Ovary (tissue), 7 donors: ENCODE measurements at regions not wholly inside any gene's neighbourhood (a gene's known extent, or its start where the extent isn't known, plus 50 kb on each side); places are given as distances from the start of the nearest gene placed in this dataset.

Experiments used
- DNase-seq, 5 donors: peaks; one replicate each; pipeline ENCODE4 v3.0.0-alpha.2; 2019 to 2020
- H3K27ac ChIP-seq, 2 donors: fragments of 200-600 bp; one replicate each; pipeline versions ENCODE4 v1.5.1 to v1.8.0; 2019 to 2022
- H3K27me3 ChIP-seq: fragments of 200-600 bp; one replicate; pipeline ENCODE4 v1.8.0; 2022
- H3K36me3 ChIP-seq: fragments of 200-600 bp; sonication (generic); one replicate; pipeline ENCODE4 v1.5.1; 2019
- H3K4me1 ChIP-seq: one replicate; pipeline ENCODE4 v1.8.1; 2013; ENCODE audit warnings: mild to moderate bottlenecking, moderate library complexity; ENCODE audit not compliant: insufficient read depth
- H3K4me3 ChIP-seq: fragments of 200-600 bp; sonication (generic); one replicate; pipeline ENCODE4 v1.5.1; 2017
- H3K9me3 ChIP-seq, 2 donors: fragments of 200-600 bp in 1 of 2; sonication (generic) in 1 of 2; one replicate each; pipeline versions ENCODE4 v1.5.1 to v1.8.1; 2013 to 2019; ENCODE audit warnings: mild to moderate bottlenecking in 1 of 2, moderate library complexity in 1 of 2
- EP300 ChIP-seq: sonication (generic); formaldehyde crosslinking; IDR thresholded peaks from one replicate; pipeline ENCODE4 v1.6.1; 2017; ENCODE audit warnings: antibody characterized with exemption
- POLR2A ChIP-seq: fragments of 450-650 bp; IDR thresholded peaks from one replicate; pipeline ENCODE4 v1.6.1; 2017; ENCODE audit warnings: antibody characterized with exemption, mild to moderate bottlenecking, moderate library complexity
- WGBS, 3 donors: extraction: QIAGEN DNeasy Blood & Tissue Kit in 1 of 3; methylation state at CpG; one replicate each; pipeline versions ENCODE4 v1.1.5 to v1.1.7; 2013 to 2017; 5-methylcytosine and 5-hydroxymethylcytosine counted together
- intact Hi-C, 4 donors: fragments of 100-400 bp; cut with DNase I; formaldehyde crosslinking; loops; one replicate each; pipeline versions ENCODE4 v1.11.0 to v1.15.1; 2022 to 2023
- TF ChIP-seq, protein P1 (sequence below), 3 donors: fragments of 450-650 bp in 2 of 3; fragments of 200-600 bp in 1 of 3; IDR thresholded peaks; one replicate each; pipeline versions ENCODE4 v1.5.1 to v1.8.0; 2016 to 2022; ENCODE audit warnings: antibody characterized with exemption in 3 of 3, mild to moderate bottlenecking in 1 of 3
- donor health status: DM: no; HTN: no; CAD: no; lungs with moderate emphysema.
- donor health status: DM: no; HTN: no; CAD: no.
- donor health status: Bipolar disorder and iron deficiency.
- donor health status: DM: no; HTN: no; CAD: no.
- donor health status: DM: yes; HTN: yes; CAD: no.

DNA sequence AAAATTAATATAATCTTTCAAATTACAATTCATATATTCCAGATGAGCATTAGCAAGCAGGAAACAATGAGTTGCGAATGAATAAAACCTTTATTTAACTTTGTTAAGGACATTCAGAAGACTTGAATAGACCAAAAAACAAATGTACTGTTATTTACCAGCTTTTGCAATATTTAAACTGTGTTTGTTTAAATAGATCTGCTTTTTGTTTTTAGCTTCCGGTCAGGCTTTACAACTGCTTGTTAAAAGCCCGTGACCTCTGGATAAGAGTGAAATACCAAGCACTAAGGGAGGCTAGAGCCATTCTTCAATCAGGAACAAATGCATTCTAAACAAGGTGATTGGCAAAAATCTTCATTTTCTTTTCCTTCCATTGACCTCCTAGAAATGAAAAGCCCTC, 184.9 kb upstream of the GNAI1 start:
- H3K9me3 ChIP-seq: no peaks in the 10 kb centered on the region
- no peaks in the 10 kb centered on the region for H3K4me1 ChIP-seq
- no peak overlapping the region for H3K4me3 ChIP-seq
- no peaks in the 10 kb centered on the region for H3K36me3 ChIP-seq
- TF ChIP-seq, protein P1, sequence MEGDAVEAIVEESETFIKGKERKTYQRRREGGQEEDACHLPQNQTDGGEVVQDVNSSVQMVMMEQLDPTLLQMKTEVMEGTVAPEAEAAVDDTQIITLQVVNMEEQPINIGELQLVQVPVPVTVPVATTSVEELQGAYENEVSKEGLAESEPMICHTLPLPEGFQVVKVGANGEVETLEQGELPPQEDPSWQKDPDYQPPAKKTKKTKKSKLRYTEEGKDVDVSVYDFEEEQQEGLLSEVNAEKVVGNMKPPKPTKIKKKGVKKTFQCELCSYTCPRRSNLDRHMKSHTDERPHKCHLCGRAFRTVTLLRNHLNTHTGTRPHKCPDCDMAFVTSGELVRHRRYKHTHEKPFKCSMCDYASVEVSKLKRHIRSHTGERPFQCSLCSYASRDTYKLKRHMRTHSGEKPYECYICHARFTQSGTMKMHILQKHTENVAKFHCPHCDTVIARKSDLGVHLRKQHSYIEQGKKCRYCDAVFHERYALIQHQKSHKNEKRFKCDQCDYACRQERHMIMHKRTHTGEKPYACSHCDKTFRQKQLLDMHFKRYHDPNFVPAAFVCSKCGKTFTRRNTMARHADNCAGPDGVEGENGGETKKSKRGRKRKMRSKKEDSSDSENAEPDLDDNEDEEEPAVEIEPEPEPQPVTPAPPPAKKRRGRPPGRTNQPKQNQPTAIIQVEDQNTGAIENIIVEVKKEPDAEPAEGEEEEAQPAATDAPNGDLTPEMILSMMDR (IDR thresholded peaks at IDR 0.05): no peak
- TF ChIP-seq EP300 (no peak), POLR2A (no peak)
- intact Hi-C loops: no loop called here
- no peak for DNase-seq
- H3K27ac ChIP-seq: no peak overlapping the region
- H3K27me3 ChIP-seq: no peaks in the 10 kb centered on the region
- WGBS, 3 donors: 49 to 59% (median 56%) methylated on average over 3 of the region's 3 CpGs

GRCh38 chr7:79936281-79936983, 198.2 kb upstream of the GNAI1 start:
- Histone ChIP-seq H3K27me3 (no peaks in the 10 kb centered on the region), H3K4me1 (no peaks in the 10 kb centered on the region), H3K36me3 (no peaks in the 10 kb centered on the region), H3K27ac (no peak overlapping the region), H3K4me3 (no peak overlapping the region), H3K9me3 (no peaks in the 10 kb centered on the region)
- DNase-seq: no peak
- 20 to 25% (median 21%) methylated on average over 3 of the region's 3 CpGs for WGBS, 3 donors
- intact Hi-C loops: no loop called here
- TF ChIP-seq EP300 (no peak), POLR2A (no peak)
- TF ChIP-seq, protein P1 (IDR thresholded peaks at IDR 0.05): no peak

DNA sequence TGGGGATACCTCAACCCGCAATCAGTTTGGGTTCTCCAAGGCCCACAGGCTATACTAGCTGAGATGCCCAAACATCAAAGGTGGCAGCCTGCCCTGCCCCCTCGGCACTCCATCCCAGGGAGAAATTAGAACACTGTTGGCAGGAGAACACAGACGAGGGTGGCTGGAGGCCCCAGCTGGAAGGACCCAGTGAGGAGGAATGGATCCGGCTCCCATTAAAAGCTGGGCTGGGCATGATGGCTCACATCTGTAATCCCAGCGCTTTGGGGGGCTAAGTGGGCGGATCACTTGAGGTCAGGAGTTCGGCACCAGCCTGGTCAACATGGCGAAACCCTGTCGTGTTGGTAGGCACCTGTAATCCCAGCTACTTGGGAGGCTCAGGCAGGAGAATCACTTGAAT, 199.9 kb upstream of the GNAI1 start:
- Histone ChIP-seq H3K27me3 (no peaks in the 10 kb centered on the region), H3K36me3 (no peaks in the 10 kb centered on the region), H3K4me3 (no peak overlapping the region), H3K9me3 (no peaks in the 10 kb centered on the region), H3K27ac (no peak overlapping the region), H3K4me1 (no peaks in the 10 kb centered on the region)
- TF ChIP-seq POLR2A (no peak), EP300 (no peak)
- TF ChIP-seq, protein P1 (IDR thresholded peaks at IDR 0.05): no peak
- DNase-seq: no peak
- intact Hi-C loops: no loop called here
- 90 to 93% (median 90%) methylated on average over 9 of the region's 9 CpGs for WGBS, 3 donors

DNA sequence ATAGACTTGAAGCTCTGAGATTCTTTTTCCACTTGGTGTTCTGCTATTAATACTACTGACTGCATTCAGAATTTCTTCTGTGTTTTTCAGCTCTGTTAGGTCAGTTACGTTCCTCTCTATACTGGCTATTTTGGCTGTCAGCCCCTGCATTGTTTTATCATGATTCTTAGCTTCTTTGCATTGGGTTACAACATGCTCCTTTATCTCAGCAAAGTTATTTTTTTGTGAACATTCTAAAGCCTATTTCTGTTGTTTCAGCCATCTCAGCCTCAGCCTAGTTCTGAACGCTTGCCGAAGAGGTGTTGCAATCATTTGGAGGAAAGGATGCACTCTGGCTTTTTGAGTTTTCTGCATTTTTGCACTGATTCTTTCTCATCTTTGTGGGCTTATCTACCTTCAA, 201.5 kb upstream of the GNAI1 start:
- Histone ChIP-seq H3K36me3 (no peaks in the 10 kb centered on the region), H3K27me3 (no peaks in the 10 kb centered on the region), H3K4me3 (no peak overlapping the region), H3K9me3 (no peaks in the 10 kb centered on the region), H3K27ac (no peak overlapping the region), H3K4me1 (no peaks in the 10 kb centered on the region)
- DNase-seq: no peak
- 75 to 84% (median 76%) methylated on average over 3 of the region's 3 CpGs for WGBS, 3 donors
- TF ChIP-seq EP300 (no peak), POLR2A (no peak)
- TF ChIP-seq, protein P1 (IDR thresholded peaks at IDR 0.05): no peak
- intact Hi-C loops: no loop called here
